GM12872 (cell line): ENCODE measurements at regions not wholly inside any gene's neighbourhood (a gene's known extent, or its start where the extent isn't known, plus 50 kb on each side); places are given as distances from the start of the nearest gene placed in this dataset.

Source experiments
- TF ChIP-seq, protein P1 (sequence below): IDR thresholded peaks from 3 replicates; pipeline ENCODE4 v1.5.1; 2011; ENCODE audit warnings: low read depth, mild to moderate bottlenecking, low read length, moderate library complexity; ENCODE audit not compliant: insufficient read depth

DNA sequence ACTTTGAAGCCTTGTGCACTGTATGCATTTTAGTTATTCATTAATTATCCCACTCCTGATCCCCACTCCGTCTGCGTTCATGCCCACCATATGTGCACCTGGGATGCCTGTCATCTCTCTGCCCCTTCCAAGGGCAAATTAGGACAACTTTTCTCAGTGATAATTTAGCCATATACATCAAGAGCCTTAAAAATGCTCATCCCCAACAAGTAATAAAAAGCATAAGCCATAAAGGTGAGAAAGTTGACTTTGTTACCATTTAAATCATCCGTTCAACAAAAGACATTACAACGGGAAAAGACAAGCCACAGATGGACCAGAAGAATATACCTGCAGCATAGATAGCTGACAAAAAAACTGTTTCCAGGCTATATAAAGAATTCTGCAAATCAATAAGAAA is 131.4 kb upstream of the LINGO1 start:
- TF ChIP-seq, protein P1, sequence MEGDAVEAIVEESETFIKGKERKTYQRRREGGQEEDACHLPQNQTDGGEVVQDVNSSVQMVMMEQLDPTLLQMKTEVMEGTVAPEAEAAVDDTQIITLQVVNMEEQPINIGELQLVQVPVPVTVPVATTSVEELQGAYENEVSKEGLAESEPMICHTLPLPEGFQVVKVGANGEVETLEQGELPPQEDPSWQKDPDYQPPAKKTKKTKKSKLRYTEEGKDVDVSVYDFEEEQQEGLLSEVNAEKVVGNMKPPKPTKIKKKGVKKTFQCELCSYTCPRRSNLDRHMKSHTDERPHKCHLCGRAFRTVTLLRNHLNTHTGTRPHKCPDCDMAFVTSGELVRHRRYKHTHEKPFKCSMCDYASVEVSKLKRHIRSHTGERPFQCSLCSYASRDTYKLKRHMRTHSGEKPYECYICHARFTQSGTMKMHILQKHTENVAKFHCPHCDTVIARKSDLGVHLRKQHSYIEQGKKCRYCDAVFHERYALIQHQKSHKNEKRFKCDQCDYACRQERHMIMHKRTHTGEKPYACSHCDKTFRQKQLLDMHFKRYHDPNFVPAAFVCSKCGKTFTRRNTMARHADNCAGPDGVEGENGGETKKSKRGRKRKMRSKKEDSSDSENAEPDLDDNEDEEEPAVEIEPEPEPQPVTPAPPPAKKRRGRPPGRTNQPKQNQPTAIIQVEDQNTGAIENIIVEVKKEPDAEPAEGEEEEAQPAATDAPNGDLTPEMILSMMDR: no peak

DNA sequence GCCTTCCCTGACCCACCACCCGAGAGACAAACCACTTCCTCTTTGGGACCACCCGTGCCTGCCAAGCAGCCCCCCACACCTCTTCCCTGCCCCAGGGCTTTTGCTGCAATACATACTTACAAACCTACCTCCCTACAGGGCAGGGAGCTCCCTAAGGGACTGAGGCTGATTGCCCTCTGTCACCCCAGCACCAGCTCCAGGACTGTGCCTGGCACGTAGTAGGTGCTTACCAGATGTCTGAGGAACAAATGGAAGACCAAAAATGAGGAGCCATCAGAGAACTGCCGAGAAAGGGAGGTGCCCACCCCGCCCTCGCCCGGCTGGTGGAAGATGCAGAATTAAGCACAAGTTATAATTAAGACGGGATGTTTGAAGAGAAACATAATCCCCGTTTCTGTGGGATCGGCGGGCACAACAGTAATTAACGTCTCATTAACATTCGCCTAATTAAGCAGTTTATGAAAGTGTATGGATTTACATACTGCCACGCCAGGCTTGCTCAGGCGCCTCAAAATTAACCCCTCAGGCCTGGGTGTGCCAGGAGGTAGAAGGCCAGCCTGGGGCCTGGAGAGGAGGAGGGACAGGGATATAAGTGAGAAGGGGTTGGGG is 130.1 kb upstream of the LINGO1 start:
- TF ChIP-seq, protein P1: no peak

DNA sequence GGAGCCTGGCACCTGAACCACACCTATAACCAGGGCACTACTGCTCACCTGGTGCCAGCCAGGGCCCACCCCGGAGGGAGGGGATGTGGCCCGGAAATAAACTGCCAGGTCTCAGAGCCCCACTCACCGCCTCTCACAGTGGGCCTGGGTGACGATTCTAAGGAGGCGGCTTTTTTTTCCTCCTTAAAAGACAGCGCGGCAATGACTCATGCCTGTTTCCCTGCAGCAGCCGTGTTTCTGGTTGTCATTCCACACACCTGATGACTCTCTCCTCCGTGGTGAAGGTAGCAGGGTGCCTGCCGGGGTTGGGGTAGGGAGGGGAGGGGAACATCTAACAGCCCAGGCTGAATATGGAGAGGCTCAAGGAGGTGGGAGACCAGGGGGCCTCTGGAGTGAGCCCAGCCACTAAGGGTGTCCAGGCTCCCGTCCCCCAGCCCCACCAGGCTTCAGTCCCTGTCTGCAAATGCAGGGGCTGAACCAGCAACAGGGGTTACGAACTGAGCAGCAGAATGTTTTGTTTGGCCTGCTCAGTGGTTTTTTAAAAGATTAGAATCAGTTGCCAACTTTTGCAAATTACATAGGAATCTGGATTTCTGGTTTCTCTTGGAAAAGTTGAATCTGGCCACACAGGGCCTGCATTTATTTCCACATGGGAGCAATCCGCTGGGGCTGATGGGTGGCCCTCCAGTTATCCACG is 127.3 kb upstream of the LINGO1 start:
- TF ChIP-seq, protein P1: no peak

DNA sequence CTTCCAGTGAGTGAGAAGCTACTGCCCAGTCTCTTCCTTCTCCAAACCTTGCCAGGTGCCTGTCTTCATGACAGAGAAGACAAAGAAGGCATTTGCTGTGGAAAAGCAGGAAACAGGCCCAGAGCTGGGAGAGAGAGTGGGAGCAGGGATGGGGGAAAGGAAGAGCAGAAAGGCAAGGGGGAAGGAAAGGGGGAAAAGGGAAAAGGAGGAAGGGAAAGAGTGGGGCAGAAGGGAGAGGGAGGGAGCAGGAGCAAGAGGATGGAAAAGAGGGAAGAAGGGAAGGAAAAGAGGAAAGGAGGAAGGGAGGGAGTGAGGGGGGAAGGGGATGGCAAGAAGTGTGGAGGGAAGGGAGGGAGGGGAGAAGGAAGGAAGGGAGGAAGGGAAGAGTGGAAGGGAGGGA is 121.2 kb upstream of the LINGO1 start:
- TF ChIP-seq, protein P1: no peak

DNA sequence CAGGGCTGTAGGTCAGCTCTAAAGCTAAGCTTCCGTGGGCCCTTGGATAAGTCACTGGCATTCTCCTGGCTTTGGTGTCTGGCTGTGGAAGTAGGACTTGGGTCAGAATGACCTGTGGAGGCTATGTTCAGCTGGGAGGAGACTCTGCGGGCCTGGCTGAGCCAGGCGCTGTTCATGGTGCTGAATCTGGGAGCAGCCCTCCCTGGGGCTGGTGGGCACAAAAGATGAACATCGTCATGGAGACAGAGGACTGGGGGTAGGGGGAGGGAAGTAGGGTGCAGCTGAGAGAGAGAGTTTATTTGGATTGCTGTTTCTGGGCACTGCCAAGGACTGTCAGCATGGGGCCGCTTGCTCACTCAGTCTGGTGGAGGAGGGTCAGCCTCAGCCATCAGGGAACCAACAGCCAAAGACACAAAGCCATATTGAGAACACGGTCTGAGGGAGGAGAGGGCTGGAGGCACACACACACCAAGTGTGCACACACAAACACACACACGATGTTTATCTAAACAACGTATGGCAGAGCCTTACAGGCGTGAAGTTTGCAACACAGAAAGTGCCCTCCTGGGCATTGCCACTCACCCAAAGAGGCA is 120.7 kb upstream of the LINGO1 start:
- TF ChIP-seq, protein P1: no peak

DNA sequence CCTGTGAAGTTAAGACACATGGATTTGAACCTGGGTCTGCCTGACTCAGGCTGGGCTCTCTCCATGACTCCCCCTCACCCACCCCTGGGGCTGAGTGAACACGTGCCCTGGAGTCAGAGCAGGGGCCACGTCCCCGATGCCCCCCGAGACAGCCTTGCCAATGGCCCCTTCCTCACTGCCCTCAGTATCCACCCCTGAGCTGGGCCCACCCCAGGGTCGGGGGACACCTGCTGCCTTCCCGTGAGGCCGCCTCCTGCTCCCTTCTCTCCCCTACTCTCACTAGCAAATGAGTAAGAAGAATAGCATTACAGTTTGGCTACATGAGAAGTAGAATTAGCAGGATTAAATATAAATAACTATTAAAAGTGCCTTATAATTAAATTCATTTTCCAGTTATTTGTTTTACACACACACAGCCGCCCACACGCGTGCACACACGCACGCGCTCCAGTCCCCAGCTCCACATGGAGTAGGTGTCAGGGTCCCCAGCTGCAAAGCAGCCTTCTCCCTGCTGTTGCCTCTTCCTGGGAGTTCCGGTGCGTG is 117.4 kb upstream of the LINGO1 start:
- TF ChIP-seq, protein P1: no peak

DNA sequence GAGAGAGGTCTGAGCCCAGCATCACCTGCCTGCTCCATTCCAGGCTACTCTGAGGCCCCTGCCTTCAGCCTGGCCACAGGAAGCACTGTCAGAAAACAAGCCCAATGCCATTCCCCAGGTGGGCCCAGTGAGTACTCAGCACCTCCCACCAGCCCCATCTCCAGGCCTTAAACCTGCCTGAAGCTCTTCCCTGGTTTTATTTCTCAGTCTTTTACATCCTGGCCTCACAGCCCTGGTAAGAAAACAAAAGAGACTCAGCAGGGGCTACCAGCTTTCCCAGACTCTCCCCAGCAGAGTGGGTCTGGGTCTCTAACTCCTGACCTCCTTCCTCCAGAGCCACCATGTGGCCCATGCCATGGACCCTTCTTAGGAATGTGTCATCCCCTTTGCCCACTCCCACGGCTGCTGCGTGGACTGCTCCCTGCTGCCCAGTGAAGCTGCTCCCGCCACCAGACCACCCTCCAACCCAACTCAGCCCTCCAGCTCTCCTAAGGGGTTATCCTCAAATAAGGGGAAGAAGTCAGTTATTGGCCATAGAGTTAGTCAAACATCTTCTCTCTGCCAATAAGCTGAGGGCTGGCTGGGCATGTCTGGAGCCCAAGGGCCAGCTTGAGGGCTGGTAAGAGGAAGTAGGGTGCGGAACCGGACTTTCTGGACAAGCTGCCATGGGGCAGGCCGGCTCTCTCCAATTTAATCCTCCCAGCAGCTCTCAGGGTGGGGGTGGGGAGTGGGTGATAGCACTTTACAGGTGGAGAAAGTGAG is 116.7 kb upstream of the LINGO1 start:
- TF ChIP-seq, protein P1: no peak
